Heart left ventricle (tissue), 16 donors: ENCODE measurements at regions not wholly inside any gene's neighbourhood (a gene's known extent, or its start where the extent isn't known, plus 50 kb on each side); places are given as distances from the start of the nearest gene placed in this dataset.

Experiments
- ATAC-seq, 4 donors: fragments of 200-7000 bp; cut with Tn5 transposase; one replicate each; pipeline ENCODE4 v1.9.1; 2020 to 2022; ENCODE audit warnings: moderate library complexity in 4 of 4, mild to moderate bottlenecking in 3 of 4, moderate number of reproducible peaks in 1 of 4
- DNase-seq, 5 donors: peaks; one replicate each; pipeline ENCODE4 v3.0.0-alpha.2; 2020
- H3K27ac ChIP-seq, 12 donors: fragments of 200-600 bp; sonication (generic) in 4 of 12; one replicate each; pipeline versions ENCODE4 v1.5.0 to v1.8.0; 2016 to 2022; ENCODE audit warnings: mild to moderate bottlenecking in 2 of 12
- H3K27me3 ChIP-seq, 9 donors: fragments of 200-600 bp; sonication (generic) in 2 of 9; one replicate each; pipeline versions ENCODE4 v1.5.1 to v1.8.0; 2016 to 2022; ENCODE audit warnings: mild to moderate bottlenecking in 3 of 9
- H3K36me3 ChIP-seq, 9 donors: fragments of 200-600 bp; sonication (generic) in 2 of 9; one replicate each; pipeline versions ENCODE4 v1.5.0 to v1.8.0; 2018 to 2022; ENCODE audit warnings: mild to moderate bottlenecking in 2 of 9
- H3K4me1 ChIP-seq, 12 donors: fragments of 200-600 bp; sonication (generic) in 4 of 12; one replicate each; pipeline versions ENCODE4 v1.5.0 to v1.8.0; 2016 to 2022; ENCODE audit warnings: mild to moderate bottlenecking in 3 of 12
- H3K4me3 ChIP-seq, 12 donors: fragments of 200-600 bp; sonication (generic) in 4 of 12; one replicate each; pipeline versions ENCODE4 v1.5.0 to v1.8.0; 2017 to 2022; ENCODE audit warnings: mild to moderate bottlenecking in 9 of 12, moderate library complexity in 4 of 12
- H3K9me3 ChIP-seq, 12 donors: fragments of 200-600 bp; sonication (generic) in 4 of 12; one replicate each; pipeline versions ENCODE4 v1.5.0 to v1.8.0; 2016 to 2022; ENCODE audit warnings: mild to moderate bottlenecking in 1 of 12
- POLR2A ChIP-seq, 2 donors: fragments of 450-650 bp; IDR thresholded peaks; one replicate each; pipeline ENCODE4 v1.6.1; 2017; ENCODE audit warnings: antibody characterized with exemption in 2 of 2, mild to moderate bottlenecking in 2 of 2, moderate library complexity in 2 of 2
- WGBS, 4 donors: extraction: QIAGEN DNeasy Blood & Tissue Kit in 2 of 4; methylation state at CpG; one replicate each; pipeline versions ENCODE4 v1.1.5 to v1.1.7; 2013 to 2018; 5-methylcytosine and 5-hydroxymethylcytosine counted together
- intact Hi-C, 10 donors: fragments of 100-400 bp; cut with DNase I; formaldehyde crosslinking; loops; one replicate each; pipeline versions ENCODE4 v1.11.1 to v1.14.2; 2022
- TF ChIP-seq, protein P1 (sequence below), 12 donors: fragments of 200-600 bp; sonication (generic) in 4 of 12; IDR thresholded peaks; one replicate each; pipeline versions ENCODE4 v1.5.0 to v1.8.0; 2018 to 2022; ENCODE audit warnings: antibody characterized with exemption in 12 of 12, mild to moderate bottlenecking in 5 of 12
- donor health status: ischemic (EF 13 %, LVEDD 7.1; RV severe dilation, severe dysfunction).
- donor health status: healthy with polysubstance abuse.
- donor health status: DM: no; HTN: yes; CAD: no.
- donor health status: DM: no; HTN: no; CAD: no.
- donor health status: ischemic (EF 25% LVEDD 6.9; RV normal size, moderate dysfunction).
- donor health status: ischemic (EF 25% LVEDD 5.7; RV mildly dilated, moderate dysfunction).
- donor health status: healthy.
- donor health status: DM: yes; HTN: yes; CAD: no.
- donor health status: ischemic (EF 35%, LVEDD 5.7; RV mildly dilated, moderate dysfunction).
- donor health status: nonischemic (EF 11% LVEDD 7.7; RV severe dilation, severe dysfunction).
- donor health status: DM: yes; HTN: yes; CAD: no.
- donor health status: PGD.
- donor health status: ischemic (EF 29% LVEDD 5.4; RV normal size, mild dysfunction).
- donor health status: nonischemic (EF 23%, LVEDD 6.1; RV moderate dilation, normal function).

- Histone ChIP-seq H3K27me3 (peaks cover 0 to 36% (median 3%) of the 10 kb centered on the region in 9 donors), H3K36me3 (no peaks in the 10 kb centered on the region), H3K4me1 (no peaks in the 10 kb centered on the region), H3K9me3 (no peaks in the 10 kb centered on the region), H3K27ac (no peak overlapping the region), H3K4me3 (no peak overlapping the region)
- intact Hi-C loops = no loop called here
- DNase-seq = no peak
- TF ChIP-seq, protein P1, sequence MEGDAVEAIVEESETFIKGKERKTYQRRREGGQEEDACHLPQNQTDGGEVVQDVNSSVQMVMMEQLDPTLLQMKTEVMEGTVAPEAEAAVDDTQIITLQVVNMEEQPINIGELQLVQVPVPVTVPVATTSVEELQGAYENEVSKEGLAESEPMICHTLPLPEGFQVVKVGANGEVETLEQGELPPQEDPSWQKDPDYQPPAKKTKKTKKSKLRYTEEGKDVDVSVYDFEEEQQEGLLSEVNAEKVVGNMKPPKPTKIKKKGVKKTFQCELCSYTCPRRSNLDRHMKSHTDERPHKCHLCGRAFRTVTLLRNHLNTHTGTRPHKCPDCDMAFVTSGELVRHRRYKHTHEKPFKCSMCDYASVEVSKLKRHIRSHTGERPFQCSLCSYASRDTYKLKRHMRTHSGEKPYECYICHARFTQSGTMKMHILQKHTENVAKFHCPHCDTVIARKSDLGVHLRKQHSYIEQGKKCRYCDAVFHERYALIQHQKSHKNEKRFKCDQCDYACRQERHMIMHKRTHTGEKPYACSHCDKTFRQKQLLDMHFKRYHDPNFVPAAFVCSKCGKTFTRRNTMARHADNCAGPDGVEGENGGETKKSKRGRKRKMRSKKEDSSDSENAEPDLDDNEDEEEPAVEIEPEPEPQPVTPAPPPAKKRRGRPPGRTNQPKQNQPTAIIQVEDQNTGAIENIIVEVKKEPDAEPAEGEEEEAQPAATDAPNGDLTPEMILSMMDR (IDR thresholded peaks at IDR 0.05) = no peak
- no peak for TF ChIP-seq POLR2A (IDR thresholded peaks at IDR 0.05)
- no peak for ATAC-seq
- 55 to 61% (median 56%) methylated on average over 8 of the region's 8 CpGs for WGBS, 4 donors
Measured at GRCh38 chr6:1145768-1146218, 166.1 kb upstream of the FOXQ1 start.

DNA sequence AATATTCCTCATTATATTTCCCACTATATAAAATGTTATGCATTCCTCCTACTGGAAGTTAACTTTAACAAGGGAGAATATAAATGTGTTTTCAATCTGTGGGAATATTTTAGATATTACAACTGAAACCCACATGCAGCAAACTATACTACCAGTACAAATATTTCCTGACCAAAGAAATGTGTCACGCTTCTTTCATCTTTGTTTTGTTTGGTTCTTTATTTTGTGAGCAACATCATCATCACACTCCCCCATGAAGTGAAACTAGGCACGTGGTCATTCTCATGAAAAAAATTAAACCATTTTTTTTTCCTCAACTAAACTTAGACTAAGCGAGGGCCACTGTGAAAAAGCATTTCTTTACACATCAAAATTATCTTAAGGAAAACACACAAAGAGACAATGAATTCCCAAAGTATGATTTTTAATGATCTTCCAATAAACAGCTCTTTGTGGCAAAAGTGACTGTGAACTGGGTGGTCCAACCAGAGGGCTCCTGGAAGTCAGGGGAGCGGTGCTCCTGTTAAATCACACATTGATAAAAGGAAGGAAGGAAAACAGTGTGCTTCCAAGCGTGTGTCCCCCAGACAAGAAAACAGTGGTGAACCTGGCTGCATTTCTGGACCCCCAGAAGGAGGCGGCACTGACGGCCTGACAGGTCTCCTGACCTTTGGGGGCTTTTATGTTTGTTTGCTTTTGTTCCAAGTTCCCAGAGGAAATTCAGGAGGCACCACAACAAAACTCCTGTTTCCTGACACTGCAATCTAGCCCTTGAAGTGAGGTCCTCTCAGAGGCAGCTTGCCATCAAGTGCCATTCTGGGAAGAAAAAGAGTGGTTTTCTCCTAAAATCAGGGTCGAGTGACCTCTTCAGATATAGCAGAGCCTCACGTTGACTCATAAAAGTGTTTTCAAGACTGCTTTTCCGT, 166.8 kb upstream of the FOXQ1 start:
- Histone ChIP-seq H3K4me1 (no peaks in the 10 kb centered on the region), H3K27me3 (peaks cover 0 to 31% (median 0%) of the 10 kb centered on the region in 9 donors), H3K36me3 (no peaks in the 10 kb centered on the region), H3K27ac (no peak overlapping the region), H3K9me3 (peaks cover 0 to 4% (median 0%) of the 10 kb centered on the region in 12 donors), H3K4me3 (no peak overlapping the region)
- DNase-seq (no peak), ATAC-seq (no peak)
- TF ChIP-seq POLR2A (IDR thresholded peaks at IDR 0.05) = no peak
- TF ChIP-seq, protein P1 (IDR thresholded peaks at IDR 0.05) = no peak
- WGBS, 4 donors = 57 to 62% (median 62%) methylated on average over 10 of the region's 10 CpGs
- intact Hi-C loops = no loop called here

DNA sequence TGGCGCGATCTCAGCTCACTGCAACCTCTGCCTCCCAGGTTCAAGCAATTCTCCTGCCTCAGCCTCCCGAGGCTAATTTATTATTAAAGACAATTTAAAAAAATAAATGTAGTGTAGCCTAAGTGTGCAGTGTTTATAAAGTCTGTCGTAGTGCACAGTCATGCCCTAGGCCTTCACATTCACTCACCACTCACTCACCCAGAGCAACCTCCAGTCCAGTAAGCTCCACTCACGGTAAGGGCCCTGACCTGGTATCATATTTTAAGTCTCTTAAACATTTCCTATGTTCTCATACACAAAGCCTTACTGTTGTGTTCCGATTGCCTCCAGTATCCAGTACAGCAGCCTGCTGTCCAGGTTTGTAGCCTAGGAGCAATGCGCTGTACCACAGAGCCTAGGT, 168.2 kb upstream of the FOXQ1 start:
- intact Hi-C loops = no loop called here
- DNase-seq = no peak
- no peak overlapping the region for H3K4me3 ChIP-seq
- TF ChIP-seq POLR2A (IDR thresholded peaks at IDR 0.05) = no peak
- TF ChIP-seq, protein P1 (IDR thresholded peaks at IDR 0.05) = no peak
- H3K27me3 ChIP-seq = peaks cover 0 to 28% (median 0%) of the 10 kb centered on the region in 9 donors
- WGBS, 4 donors = 88 to 95% (median 93%) methylated on average over 7 of the region's 7 CpGs
- peaks cover 0 to 18% (median 5%) of the 10 kb centered on the region in 12 donors for H3K9me3 ChIP-seq
- no peak overlapping the region for H3K27ac ChIP-seq
- H3K4me1 ChIP-seq = no peaks in the 10 kb centered on the region
- no peaks in the 10 kb centered on the region for H3K36me3 ChIP-seq
- ATAC-seq = no peak

- WGBS, 4 donors = 60 to 72% (median 71%) methylated on average over 4 of the region's 4 CpGs
- intact Hi-C loops = no loop called here
- no peak for DNase-seq
- Histone ChIP-seq H3K4me1 (peaks cover 0 to 4% (median 0%) of the 10 kb centered on the region in 12 donors), H3K36me3 (no peaks in the 10 kb centered on the region), H3K27me3 (no peaks in the 10 kb centered on the region), H3K9me3 (peaks cover 0 to 20% (median 5%) of the 10 kb centered on the region in 12 donors), H3K27ac (no peak overlapping the region), H3K4me3 (no peak overlapping the region)
- no peak for ATAC-seq
- TF ChIP-seq POLR2A (IDR thresholded peaks at IDR 0.05) = no peak
- TF ChIP-seq, protein P1 (IDR thresholded peaks at IDR 0.05) = no peak
Measured at GRCh38 chr6:1139155-1139890, 172.6 kb upstream of the FOXQ1 start.
